GM12865 (cell line): ENCODE measurements at regions not wholly inside any gene's neighbourhood (a gene's known extent, or its start where the extent isn't known, plus 50 kb on each side); places are given as distances from the start of the nearest gene placed in this dataset.

Experiments
- DNase-seq: peaks from one replicate; pipeline ENCODE4 v3.0.0; 2010; ENCODE audit warnings: low read depth
- H3K4me3 ChIP-seq: 2 replicates; pipeline ENCODE4 v1.5.1; 2011; ENCODE audit warnings: mild to moderate bottlenecking, low read depth, low read length, control low read depth
- TF ChIP-seq, protein P1 (sequence below): IDR thresholded peaks from 2 replicates; pipeline ENCODE4 v1.5.1; 2011; ENCODE audit warnings: low read length, control low read depth, low read depth, inconsistent platforms; ENCODE audit not compliant: insufficient read depth; ENCODE audit errors: missing control alignments

DNA sequence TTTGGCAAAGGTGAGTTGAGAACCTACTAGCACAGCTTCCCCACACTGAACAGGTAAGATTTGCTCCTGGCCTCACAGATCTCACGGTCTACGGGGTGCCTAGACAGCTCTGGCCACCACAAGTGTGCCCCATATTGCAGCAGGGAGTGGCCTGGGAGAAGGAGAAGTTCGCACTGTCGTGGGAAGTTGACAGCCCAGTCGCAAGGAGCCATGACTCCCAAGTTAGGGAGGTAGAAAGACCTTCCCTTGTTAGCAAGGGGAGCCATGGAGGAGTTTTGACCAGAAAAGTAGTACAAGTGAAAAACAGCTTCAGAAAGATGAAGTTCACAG, 316.3 kb downstream of the BCL11B start:
- DNase-seq: no peak
- TF ChIP-seq, protein P1, sequence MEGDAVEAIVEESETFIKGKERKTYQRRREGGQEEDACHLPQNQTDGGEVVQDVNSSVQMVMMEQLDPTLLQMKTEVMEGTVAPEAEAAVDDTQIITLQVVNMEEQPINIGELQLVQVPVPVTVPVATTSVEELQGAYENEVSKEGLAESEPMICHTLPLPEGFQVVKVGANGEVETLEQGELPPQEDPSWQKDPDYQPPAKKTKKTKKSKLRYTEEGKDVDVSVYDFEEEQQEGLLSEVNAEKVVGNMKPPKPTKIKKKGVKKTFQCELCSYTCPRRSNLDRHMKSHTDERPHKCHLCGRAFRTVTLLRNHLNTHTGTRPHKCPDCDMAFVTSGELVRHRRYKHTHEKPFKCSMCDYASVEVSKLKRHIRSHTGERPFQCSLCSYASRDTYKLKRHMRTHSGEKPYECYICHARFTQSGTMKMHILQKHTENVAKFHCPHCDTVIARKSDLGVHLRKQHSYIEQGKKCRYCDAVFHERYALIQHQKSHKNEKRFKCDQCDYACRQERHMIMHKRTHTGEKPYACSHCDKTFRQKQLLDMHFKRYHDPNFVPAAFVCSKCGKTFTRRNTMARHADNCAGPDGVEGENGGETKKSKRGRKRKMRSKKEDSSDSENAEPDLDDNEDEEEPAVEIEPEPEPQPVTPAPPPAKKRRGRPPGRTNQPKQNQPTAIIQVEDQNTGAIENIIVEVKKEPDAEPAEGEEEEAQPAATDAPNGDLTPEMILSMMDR: no peak
- H3K4me3 ChIP-seq: no peak overlapping the region

DNA sequence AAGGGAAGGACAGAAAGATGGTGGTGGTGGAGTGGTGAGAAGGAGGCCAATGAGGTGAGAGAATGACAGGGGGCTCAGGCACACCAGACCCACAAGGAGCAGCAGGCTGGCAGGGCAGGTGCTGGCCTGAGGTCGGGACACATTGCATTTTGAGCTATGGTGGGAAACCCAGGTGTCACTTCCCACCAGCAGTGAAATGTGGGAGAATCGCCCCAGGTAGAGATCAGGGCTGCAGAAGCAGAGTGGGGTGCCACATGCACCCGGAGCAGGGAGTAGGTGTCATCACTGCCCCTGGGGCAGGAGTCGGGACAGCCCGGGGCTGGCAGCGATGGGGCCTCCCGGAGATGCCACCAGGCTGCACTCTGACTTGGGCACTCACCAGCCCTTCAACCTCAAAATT, 315.8 kb downstream of the BCL11B start:
- TF ChIP-seq, protein P1: no peak
- no peak for DNase-seq
- H3K4me3 ChIP-seq: no peak overlapping the region

DNA sequence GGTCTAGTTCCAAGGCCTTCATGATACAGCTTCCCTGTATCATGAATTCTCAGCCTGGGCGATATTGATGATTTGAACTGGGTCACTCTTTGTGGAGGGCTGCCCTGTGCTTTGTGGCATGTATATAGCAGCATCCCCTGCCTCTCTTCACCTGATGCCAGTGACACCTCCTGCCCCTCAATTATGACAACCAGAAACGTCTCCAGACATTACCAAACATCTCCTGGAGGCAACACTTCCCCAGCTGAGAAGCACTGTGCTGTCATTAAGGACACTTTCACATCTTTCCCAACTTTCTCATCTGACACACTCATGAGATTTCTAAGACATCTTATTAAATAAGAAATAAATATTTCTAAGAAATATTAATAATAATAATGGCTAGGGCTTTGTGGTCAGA, 315.3 kb downstream of the BCL11B start:
- TF ChIP-seq, protein P1: no peak
- no peak for DNase-seq
- H3K4me3 ChIP-seq: no peak overlapping the region

DNA sequence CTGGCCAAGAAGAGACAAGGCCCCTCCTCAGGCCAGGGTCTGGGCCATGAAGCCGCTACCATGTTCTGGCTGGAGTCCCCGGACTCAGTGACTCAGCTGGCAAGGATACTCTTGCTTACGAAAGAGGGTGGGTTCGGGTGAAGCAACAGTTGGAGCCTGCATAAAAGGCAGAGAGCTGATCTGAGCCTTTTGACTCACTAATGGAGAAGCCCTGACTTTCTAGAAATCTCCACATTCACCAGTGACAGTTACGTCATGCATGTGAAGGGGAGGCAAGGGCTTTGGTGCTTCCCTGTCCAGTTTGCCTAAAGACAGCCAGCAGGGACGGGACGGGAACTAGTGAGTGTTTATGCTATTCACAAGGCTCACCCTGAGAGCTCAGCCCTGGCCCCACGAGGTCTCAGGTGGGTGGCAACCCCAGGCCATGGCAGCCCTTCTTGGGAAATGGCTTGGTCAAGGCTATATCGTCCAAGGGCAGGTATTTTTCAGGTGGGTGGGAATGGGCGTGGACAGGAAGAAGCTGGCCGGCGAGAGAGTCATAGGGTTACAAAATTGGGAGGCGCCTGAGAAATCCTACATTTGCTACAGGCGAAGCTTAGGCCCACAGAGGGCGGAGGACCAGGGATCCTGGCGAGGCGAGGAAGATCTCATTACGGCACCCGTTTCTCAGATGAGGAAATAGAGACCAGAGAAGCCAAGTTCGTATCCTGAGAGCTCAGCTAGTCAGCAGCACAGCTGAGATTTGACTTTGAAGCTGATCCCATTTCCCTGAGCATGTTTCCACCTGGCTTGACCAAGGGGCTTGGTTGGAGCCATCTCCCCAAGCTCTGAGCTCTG, 314.6 kb downstream of the BCL11B start:
- TF ChIP-seq, protein P1: no peak
- H3K4me3 ChIP-seq: no peak overlapping the region
- no peak for DNase-seq

DNA sequence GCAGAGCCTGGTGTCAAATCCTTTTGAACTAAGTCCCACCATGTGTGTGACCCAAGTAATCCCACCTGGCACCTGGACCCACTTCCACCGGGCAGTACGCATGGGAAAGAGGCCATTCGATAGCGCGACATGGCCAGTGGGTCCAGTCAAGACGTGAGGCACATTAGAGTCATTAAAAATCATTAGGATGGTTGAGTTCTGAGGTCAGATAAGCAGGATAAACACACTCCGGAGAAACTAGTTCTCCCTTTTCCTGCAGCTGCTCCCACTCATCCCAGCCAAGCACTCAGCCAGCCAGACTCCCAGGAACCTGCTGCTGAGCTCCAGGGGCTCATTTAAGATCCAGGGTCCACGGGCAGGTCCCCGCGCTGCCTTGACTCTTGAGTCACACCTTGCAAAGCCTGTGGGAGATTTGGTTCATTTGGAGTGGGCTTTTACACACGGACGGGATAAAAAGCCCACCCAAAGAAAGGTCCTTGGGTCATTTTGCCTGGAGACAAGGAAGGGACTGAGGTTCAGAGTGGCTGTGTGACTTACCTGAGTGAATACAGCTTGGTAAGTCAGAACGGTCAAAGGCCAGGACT, 313.9 kb downstream of the BCL11B start:
- no peak overlapping the region for H3K4me3 ChIP-seq
- DNase-seq: no peak
- TF ChIP-seq, protein P1: no peak

DNA sequence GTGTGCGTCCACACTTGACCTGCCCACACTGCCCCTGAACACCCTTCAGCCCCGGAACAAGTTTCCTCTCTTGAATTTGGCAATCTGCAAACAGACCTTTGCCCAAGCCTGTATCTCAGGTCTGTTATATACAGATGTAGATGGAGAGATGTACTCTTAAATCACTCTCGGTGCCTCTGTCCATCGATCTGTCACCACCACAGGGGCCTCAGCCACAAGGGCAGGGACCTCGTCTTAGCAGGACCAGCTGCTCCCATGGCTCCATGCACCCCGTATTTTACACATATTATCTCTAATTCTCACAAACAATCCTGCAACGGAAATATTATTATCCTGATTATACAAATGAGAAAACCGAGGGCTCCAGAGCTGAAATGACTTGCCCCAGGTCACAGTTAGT, 313.4 kb downstream of the BCL11B start:
- H3K4me3 ChIP-seq: no peak overlapping the region
- TF ChIP-seq, protein P1: no peak
- no peak for DNase-seq
